Heart left ventricle (tissue), 13 donors: ENCODE measurements at regions not wholly inside any gene's neighbourhood (a gene's known extent, or its start where the extent isn't known, plus 50 kb on each side); places are given as distances from the start of the nearest gene placed in this dataset.

Experiments
- CTCF ChIP-seq, 12 donors: fragments of 200-600 bp; sonication (generic) in 4 of 12; IDR thresholded peaks; one replicate each; pipeline versions ENCODE4 v1.5.0 to v1.8.0; 2018 to 2022; ENCODE audit warnings: antibody characterized with exemption in 12 of 12, mild to moderate bottlenecking in 5 of 12
- POLR2A ChIP-seq, 2 donors: fragments of 450-650 bp; IDR thresholded peaks; one replicate each; pipeline ENCODE4 v1.6.1; 2017; ENCODE audit warnings: antibody characterized with exemption in 2 of 2, mild to moderate bottlenecking in 2 of 2, moderate library complexity in 2 of 2
- donor health status: ischemic (EF 13 %, LVEDD 7.1; RV severe dilation, severe dysfunction).
- donor health status: DM: no; HTN: yes; CAD: no.
- donor health status: DM: no; HTN: no; CAD: no.
- donor health status: ischemic (EF 25% LVEDD 6.9; RV normal size, moderate dysfunction).
- donor health status: ischemic (EF 25% LVEDD 5.7; RV mildly dilated, moderate dysfunction).
- donor health status: ischemic (EF 35%, LVEDD 5.7; RV mildly dilated, moderate dysfunction).
- donor health status: nonischemic (EF 11% LVEDD 7.7; RV severe dilation, severe dysfunction).
- donor health status: DM: yes; HTN: yes; CAD: no.
- donor health status: PGD.
- donor health status: ischemic (EF 29% LVEDD 5.4; RV normal size, mild dysfunction).
- donor health status: nonischemic (EF 23%, LVEDD 6.1; RV moderate dilation, normal function).

GRCh38 chrX:5305452-5305851 lies 923.2 kb downstream of the NLGN4X start:
- no peak for TF ChIP-seq CTCF (IDR thresholded peaks at IDR 0.05)
- TF ChIP-seq POLR2A (IDR thresholded peaks at IDR 0.05): no peak
